ENCODE measurements at regions not wholly inside any gene's neighbourhood (a gene's known extent, or its start where the extent isn't known, plus 50 kb on each side); places are given as distances from the start of the nearest gene placed in this dataset.

GRCh38 chr2:19731037-19731436 lies 170.7 kb downstream of the TTC32 start:
- TF ChIP-seq EZH2 (IDR thresholded peaks at IDR 0.05; ENCODE audit: borderline replicate concordance, low read length) (no peak), CTCF (IDR thresholded peaks at IDR 0.05; ENCODE audit: low read length) (no peak)

Data from OCI-LY1 (cell line).